ENCODE measurements at regions not wholly inside any gene's neighbourhood (a gene's known extent, or its start where the extent isn't known, plus 50 kb on each side); places are given as distances from the start of the nearest gene placed in this dataset.
"Not testable (repeated sequence)": the region's sequence is repeated elsewhere in the genome, so short reads cannot be mapped to it uniquely, and the experiment has no call there.

DNA sequence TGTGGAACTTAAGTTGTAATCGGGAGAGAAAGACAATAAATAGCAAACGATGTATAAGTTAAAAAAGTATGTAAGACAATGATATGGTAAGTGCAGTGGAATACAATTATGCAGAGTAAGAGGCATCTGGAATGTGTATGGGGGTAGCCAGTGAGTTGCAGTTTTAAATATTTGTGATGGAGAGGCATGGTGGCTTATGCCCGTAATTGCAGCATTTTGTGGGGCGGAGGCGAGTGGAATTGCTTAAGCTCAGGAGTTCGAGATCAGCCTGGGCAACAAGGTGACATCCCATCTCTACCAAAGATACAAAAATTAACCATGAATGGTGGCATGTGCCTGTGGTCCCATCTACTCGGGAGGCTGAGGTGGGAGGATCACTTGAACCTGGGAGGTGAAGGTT, 52.5 kb upstream of the WDFY3 start:
- TF ChIP-seq, protein P1, sequence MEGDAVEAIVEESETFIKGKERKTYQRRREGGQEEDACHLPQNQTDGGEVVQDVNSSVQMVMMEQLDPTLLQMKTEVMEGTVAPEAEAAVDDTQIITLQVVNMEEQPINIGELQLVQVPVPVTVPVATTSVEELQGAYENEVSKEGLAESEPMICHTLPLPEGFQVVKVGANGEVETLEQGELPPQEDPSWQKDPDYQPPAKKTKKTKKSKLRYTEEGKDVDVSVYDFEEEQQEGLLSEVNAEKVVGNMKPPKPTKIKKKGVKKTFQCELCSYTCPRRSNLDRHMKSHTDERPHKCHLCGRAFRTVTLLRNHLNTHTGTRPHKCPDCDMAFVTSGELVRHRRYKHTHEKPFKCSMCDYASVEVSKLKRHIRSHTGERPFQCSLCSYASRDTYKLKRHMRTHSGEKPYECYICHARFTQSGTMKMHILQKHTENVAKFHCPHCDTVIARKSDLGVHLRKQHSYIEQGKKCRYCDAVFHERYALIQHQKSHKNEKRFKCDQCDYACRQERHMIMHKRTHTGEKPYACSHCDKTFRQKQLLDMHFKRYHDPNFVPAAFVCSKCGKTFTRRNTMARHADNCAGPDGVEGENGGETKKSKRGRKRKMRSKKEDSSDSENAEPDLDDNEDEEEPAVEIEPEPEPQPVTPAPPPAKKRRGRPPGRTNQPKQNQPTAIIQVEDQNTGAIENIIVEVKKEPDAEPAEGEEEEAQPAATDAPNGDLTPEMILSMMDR (IDR thresholded peaks at IDR 0.05; ENCODE audit: insufficient read depth, low read length, severe bottlenecking) = no peak
- no peak overlapping the region for H3K4me3 ChIP-seq (ENCODE audit: low read depth, low read length)
- H3K27me3 ChIP-seq (ENCODE audit: control insufficient read depth, insufficient read depth, low read length) = no peaks in the 10 kb centered on the region
- no peak for DNase-seq (ENCODE audit: low read depth)
- H3K36me3 ChIP-seq (ENCODE audit: control insufficient read depth, insufficient read depth, low read length) = no peaks in the 10 kb centered on the region
- FAIRE-seq = no peak

DNA sequence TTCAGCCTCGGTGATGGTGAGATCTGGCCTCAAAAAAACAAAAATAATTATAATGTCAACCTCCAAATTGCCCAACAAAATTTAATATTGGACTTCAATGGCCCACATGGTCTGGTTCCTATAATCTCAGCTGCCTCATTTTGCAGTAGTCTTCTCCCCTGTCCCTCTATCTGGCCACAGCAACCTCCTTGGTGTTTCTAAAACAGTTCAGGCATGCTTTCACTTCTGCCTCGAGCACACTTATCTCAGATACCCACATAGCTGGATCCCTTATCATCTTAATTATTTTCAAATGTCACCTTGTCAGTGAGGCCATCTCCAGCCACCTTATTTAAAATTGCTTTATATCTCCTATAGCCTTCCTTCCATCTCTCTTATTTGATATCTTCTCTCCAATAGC, 52.9 kb upstream of the WDFY3 start:
- FAIRE-seq (no peak), DNase-seq (ENCODE audit: low read depth) (no peak)
- Histone ChIP-seq H3K4me3 (ENCODE audit: low read depth, low read length) (no peak overlapping the region), H3K36me3 (ENCODE audit: control insufficient read depth, insufficient read depth, low read length) (no peaks in the 10 kb centered on the region), H3K27me3 (ENCODE audit: control insufficient read depth, insufficient read depth, low read length) (no peaks in the 10 kb centered on the region)
- TF ChIP-seq, protein P1 (IDR thresholded peaks at IDR 0.05; ENCODE audit: insufficient read depth, low read length, severe bottlenecking) = no peak

DNA sequence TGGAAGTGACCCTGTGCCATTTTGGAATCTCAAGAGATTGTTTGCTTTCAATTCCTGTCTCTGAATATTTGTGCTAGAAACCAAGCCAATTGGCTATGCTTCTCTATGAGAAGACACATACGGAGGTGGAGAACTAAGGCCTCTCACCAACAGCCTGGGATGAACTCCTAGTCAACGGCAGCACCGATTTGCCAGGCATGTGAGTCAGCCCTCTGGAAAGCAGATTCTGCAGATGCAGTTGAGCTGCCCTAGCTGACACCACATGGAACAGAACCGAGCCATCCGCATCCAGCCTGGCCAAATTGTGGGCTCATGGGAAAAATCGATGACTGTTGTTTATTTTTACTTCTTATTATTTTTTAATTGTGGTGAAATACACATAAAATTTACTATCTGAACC, 58.2 kb upstream of the WDFY3 start:
- no peak for DNase-seq (ENCODE audit: low read depth)
- TF ChIP-seq, protein P1 (IDR thresholded peaks at IDR 0.05; ENCODE audit: insufficient read depth, low read length, severe bottlenecking) = no peak
- H3K27me3 ChIP-seq (ENCODE audit: control insufficient read depth, insufficient read depth, low read length) = no peaks in the 10 kb centered on the region
- no peaks in the 10 kb centered on the region for H3K36me3 ChIP-seq (ENCODE audit: control insufficient read depth, insufficient read depth, low read length)
- FAIRE-seq = no peak
- H3K4me3 ChIP-seq (ENCODE audit: low read depth, low read length) = no peak overlapping the region

DNA sequence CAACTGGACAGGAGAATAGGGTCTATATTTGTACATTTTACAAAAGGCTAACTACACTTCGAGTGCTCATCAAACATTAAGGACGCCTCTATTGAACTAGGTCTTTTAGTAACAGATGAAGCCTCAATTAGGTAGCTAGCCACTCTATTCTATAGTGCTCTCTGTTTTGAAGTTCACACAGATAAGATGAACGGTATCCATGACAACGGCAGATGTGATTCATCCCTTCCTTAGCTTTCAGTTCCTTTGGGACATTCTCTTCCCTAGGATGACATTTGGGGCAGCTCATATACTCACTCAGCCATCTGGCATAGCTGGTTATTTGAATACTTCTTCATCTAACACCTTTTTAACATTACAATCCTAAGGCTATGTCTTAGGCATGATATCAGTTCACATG, 62.4 kb upstream of the WDFY3 start:
- FAIRE-seq (no peak), DNase-seq (ENCODE audit: low read depth) (no peak)
- TF ChIP-seq, protein P1 (IDR thresholded peaks at IDR 0.05; ENCODE audit: insufficient read depth, low read length, severe bottlenecking) = no peak
- Histone ChIP-seq H3K4me3 (ENCODE audit: low read depth, low read length) (no peak overlapping the region), H3K27me3 (ENCODE audit: control insufficient read depth, insufficient read depth, low read length) (no peaks in the 10 kb centered on the region), H3K36me3 (ENCODE audit: control insufficient read depth, insufficient read depth, low read length) (no peaks in the 10 kb centered on the region)

DNA sequence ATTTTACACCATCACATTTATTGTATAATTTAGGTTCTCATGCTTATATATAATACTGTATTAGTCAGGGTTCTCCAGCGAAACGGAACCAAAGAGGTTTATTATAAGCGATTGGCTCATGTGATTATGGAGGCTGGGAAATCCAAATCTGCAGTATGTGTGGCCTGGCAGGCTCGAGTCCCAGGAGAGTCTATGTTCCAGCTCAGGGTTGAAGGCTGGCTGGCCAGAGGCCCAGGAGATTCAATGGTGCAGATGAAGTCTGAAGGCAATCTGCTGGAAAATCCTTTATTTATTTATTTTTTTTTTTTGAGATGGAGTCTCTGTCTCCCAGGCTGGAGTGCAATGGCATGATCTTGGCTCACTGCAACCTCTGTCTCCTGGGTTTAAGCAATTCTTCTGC, 63.0 kb upstream of the WDFY3 start:
- Histone ChIP-seq H3K36me3 (ENCODE audit: control insufficient read depth, insufficient read depth, low read length) (no peaks in the 10 kb centered on the region), H3K4me3 (ENCODE audit: low read depth, low read length) (no peak overlapping the region), H3K27me3 (ENCODE audit: control insufficient read depth, insufficient read depth, low read length) (no peaks in the 10 kb centered on the region)
- TF ChIP-seq, protein P1 (IDR thresholded peaks at IDR 0.05; ENCODE audit: insufficient read depth, low read length, severe bottlenecking) = no peak
- FAIRE-seq (no peak), DNase-seq (ENCODE audit: low read depth) (no peak)

DNA sequence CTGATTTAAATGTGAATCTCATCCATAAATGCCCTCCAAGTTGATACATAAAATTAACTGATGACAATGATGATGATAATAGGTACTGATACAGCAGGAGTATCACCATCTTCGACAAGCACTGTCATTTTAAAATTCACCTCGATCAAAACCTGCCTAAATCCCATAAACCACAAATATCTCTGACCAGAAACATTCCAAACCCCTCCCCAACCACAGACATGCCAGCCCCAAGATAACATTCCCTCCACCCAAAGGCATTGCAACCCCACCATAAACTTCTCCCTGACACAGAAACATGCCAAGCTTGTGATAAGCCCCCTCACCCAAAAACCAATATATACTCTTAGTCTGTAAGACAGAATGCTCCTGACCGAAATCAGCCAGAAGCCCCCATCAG, 63.7 kb upstream of the WDFY3 start:
- FAIRE-seq (no peak), DNase-seq (ENCODE audit: low read depth) (no peak)
- TF ChIP-seq, protein P1 (IDR thresholded peaks at IDR 0.05; ENCODE audit: insufficient read depth, low read length, severe bottlenecking) = no peak
- Histone ChIP-seq H3K36me3 (ENCODE audit: control insufficient read depth, insufficient read depth, low read length) (no peaks in the 10 kb centered on the region), H3K4me3 (ENCODE audit: low read depth, low read length) (no peak overlapping the region), H3K27me3 (ENCODE audit: control insufficient read depth, insufficient read depth, low read length) (no peaks in the 10 kb centered on the region)

DNA sequence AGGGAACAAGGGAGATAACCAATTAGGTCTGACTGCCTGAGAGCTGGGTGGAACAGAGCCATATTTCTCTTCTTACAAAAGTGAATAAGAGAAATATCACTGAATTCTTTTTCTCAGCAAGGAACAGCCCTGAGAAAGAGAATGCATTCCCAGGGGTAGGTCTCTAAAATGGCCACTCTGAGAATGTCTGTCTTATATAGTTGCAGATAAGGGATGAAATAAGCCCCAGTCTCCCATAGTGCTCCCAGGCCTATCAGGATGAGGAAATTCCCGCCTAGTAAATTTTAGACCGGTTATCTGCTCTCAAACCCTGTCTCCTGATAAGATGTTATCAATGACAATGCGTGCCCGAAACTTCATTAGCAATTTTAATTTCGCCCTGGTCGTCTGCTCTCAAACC, 67.3 kb upstream of the WDFY3 start:
- H3K36me3 ChIP-seq (ENCODE audit: control insufficient read depth, insufficient read depth, low read length); DNase-seq (ENCODE audit: low read depth); FAIRE-seq; H3K4me3 ChIP-seq (ENCODE audit: low read depth, low read length); H3K27me3 ChIP-seq (ENCODE audit: control insufficient read depth, insufficient read depth, low read length): not testable (repeated sequence)

All from bronchial epithelial cell (primary cell).